Gastroesophageal sphincter (tissue), 3 donors: ENCODE measurements at regions not wholly inside any gene's neighbourhood (a gene's known extent, or its start where the extent isn't known, plus 50 kb on each side); places are given as distances from the start of the nearest gene placed in this dataset.

ENCODE experiments used
- CTCF ChIP-seq, 4 experiments: fragments of 200-600 bp in 2 of 4; fragments of 450-650 bp in 2 of 4; sonication (generic) in 1 of 4; IDR thresholded peaks; one replicate each; pipeline ENCODE4 v1.5.1; 2017 to 2019; ENCODE audit warnings: antibody characterized with exemption in 4 of 4, mild to moderate bottlenecking in 2 of 4, moderate library complexity in 2 of 4
- EP300 ChIP-seq: sonication (generic); formaldehyde crosslinking; IDR thresholded peaks from one replicate; pipeline ENCODE4 v1.6.1; 2017; ENCODE audit warnings: antibody characterized with exemption, mild to moderate bottlenecking

DNA sequence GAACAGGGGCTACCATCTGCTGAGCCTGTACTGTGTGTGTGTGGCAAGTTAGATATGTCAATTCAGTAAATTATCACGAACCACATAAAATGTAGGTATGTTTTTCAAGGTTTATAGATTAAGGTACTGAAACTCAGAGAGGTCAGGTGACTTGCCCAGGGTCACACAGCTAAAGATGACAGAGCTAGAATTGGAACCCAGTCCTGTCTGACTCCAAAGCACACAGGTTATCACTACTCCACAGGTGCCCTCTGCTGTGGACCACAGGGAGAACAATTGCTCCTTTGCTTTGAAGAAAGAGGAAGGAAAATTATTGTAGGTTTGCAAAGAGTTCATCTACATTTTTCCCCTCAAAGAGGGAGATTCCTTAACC, 229.7 kb upstream of the AGAP1 start:
- TF ChIP-seq CTCF (IDR thresholded peaks at IDR 0.05) (no peak), EP300 (no peak)
